Upper lobe of left lung (tissue), 6 donors: ENCODE measurements at regions not wholly inside any gene's neighbourhood (a gene's known extent, or its start where the extent isn't known, plus 50 kb on each side); places are given as distances from the start of the nearest gene placed in this dataset.

ENCODE experiments used
- ATAC-seq, 2 donors: fragments of 200-7000 bp; cut with Tn5 transposase; one replicate each; pipeline ENCODE4 v1.9.1; 2022; ENCODE audit warnings: mild to moderate bottlenecking in 2 of 2, moderate library complexity in 2 of 2; ENCODE audit not compliant: low FRiP score in 2 of 2
- DNase-seq, 2 donors: peaks; one replicate each; pipeline ENCODE4 v3.0.0-alpha.2; 2019 to 2020
- H3K27ac ChIP-seq, 4 donors: fragments of 200-600 bp; sonication (generic); one replicate each; pipeline ENCODE4 v1.5.1; 2016 to 2019
- H3K27me3 ChIP-seq, 4 donors: fragments of 200-600 bp; sonication (generic); one replicate each; pipeline ENCODE4 v1.5.1; 2017 to 2019
- H3K36me3 ChIP-seq, 4 donors: fragments of 200-600 bp; sonication (generic); one replicate each; pipeline ENCODE4 v1.5.1; 2016 to 2019
- H3K4me1 ChIP-seq, 4 donors: fragments of 200-600 bp; sonication (generic); one replicate each; pipeline ENCODE4 v1.5.1; 2018 to 2019
- H3K4me3 ChIP-seq, 4 donors: fragments of 200-600 bp; sonication (generic); one replicate each; pipeline ENCODE4 v1.5.1; 2017 to 2019; ENCODE audit warnings: mild to moderate bottlenecking in 2 of 4, moderate library complexity in 1 of 4
- H3K9me3 ChIP-seq, 4 donors: fragments of 200-600 bp; sonication (generic); one replicate each; pipeline ENCODE4 v1.5.1; 2018 to 2019
- EP300 ChIP-seq, 4 donors: sonication (generic); formaldehyde crosslinking; IDR thresholded peaks; one replicate each; pipeline ENCODE4 v1.5.1; 2017; ENCODE audit warnings: antibody characterized with exemption in 4 of 4, control low read depth in 2 of 4
- POLR2A ChIP-seq, 4 donors: fragments of 450-650 bp; IDR thresholded peaks; one replicate each; pipeline ENCODE4 v1.5.1; 2016 to 2017; ENCODE audit warnings: antibody characterized with exemption in 4 of 4, mild to moderate bottlenecking in 2 of 4
- POLR2AphosphoS5 ChIP-seq, 2 donors: sonication (generic); formaldehyde crosslinking; IDR thresholded peaks; one replicate each; pipeline ENCODE4 v1.5.1; 2017; ENCODE audit warnings: antibody characterized with exemption in 2 of 2
- WGBS, 2 donors: methylation state at CpG; one replicate each; pipeline ENCODE4 v1.1.5; 2017 to 2018; 5-methylcytosine and 5-hydroxymethylcytosine counted together
- TF ChIP-seq, protein P1 (sequence below), 6 experiments: fragments of 450-650 bp in 4 of 6; fragments of 200-600 bp in 2 of 6; sonication (generic) in 2 of 6; IDR thresholded peaks; one replicate each; pipeline ENCODE4 v1.5.1; 2016 to 2019; ENCODE audit warnings: antibody characterized with exemption in 6 of 6
- donor health status: DM: no; HTN: no; CAD: no; lungs with moderate emphysema.
- donor health status: DM: no; HTN: yes; CAD: no; lungs with severe emphysema.

GRCh38 chr18:70457788-70458187, 168.9 kb downstream of the SOCS6 start:
- TF ChIP-seq POLR2AphosphoS5 (IDR thresholded peaks at IDR 0.05) (no peak), EP300 (IDR thresholded peaks at IDR 0.05) (no peak), POLR2A (IDR thresholded peaks at IDR 0.05) (no peak)
- TF ChIP-seq, protein P1, sequence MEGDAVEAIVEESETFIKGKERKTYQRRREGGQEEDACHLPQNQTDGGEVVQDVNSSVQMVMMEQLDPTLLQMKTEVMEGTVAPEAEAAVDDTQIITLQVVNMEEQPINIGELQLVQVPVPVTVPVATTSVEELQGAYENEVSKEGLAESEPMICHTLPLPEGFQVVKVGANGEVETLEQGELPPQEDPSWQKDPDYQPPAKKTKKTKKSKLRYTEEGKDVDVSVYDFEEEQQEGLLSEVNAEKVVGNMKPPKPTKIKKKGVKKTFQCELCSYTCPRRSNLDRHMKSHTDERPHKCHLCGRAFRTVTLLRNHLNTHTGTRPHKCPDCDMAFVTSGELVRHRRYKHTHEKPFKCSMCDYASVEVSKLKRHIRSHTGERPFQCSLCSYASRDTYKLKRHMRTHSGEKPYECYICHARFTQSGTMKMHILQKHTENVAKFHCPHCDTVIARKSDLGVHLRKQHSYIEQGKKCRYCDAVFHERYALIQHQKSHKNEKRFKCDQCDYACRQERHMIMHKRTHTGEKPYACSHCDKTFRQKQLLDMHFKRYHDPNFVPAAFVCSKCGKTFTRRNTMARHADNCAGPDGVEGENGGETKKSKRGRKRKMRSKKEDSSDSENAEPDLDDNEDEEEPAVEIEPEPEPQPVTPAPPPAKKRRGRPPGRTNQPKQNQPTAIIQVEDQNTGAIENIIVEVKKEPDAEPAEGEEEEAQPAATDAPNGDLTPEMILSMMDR (IDR thresholded peaks at IDR 0.05) = no peak
- no peak for ATAC-seq
- Histone ChIP-seq H3K4me3 (no peak overlapping the region), H3K27ac (no peak overlapping the region), H3K4me1 (no peaks in the 10 kb centered on the region), H3K27me3 (no peaks in the 10 kb centered on the region), H3K36me3 (no peaks in the 10 kb centered on the region), H3K9me3 (no peaks in the 10 kb centered on the region)
- no peak for DNase-seq
- 82 to 94% methylated on average over 3 of the region's 3 CpGs for WGBS, 2 donors

GRCh38 chr18:70457223-70457622, 168.4 kb downstream of the SOCS6 start:
- Histone ChIP-seq H3K27ac (no peak overlapping the region), H3K4me1 (no peaks in the 10 kb centered on the region), H3K9me3 (no peaks in the 10 kb centered on the region), H3K27me3 (no peaks in the 10 kb centered on the region), H3K36me3 (no peaks in the 10 kb centered on the region), H3K4me3 (no peak overlapping the region)
- ATAC-seq (no peak), DNase-seq (no peak)
- 54 to 84% methylated on average over 2 to 3 of the region's 3 CpGs for WGBS, 2 donors
- TF ChIP-seq EP300 (IDR thresholded peaks at IDR 0.05) = no peak
- TF ChIP-seq POLR2AphosphoS5 (IDR thresholded peaks at IDR 0.05) = no peak
- TF ChIP-seq, protein P1 (IDR thresholded peaks at IDR 0.05) = no peak
- TF ChIP-seq POLR2A (IDR thresholded peaks at IDR 0.05) = no peak

DNA sequence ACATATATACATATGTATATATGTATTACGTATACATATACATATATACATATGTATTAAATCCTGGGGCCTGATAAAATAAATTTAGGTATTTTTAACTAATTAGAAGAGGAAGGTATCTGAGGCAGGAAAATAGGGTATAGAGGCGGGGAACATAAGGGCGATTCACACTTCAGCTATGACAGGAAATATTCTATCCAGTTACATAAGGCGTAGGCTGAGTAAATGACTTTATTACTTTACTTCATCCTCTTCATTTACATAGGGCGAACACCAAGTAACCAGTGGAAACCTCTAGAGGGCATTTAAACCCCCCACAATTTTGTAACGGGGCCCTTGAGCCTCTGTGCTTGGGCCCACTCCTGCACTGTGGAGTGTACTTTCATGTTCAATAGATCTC, 167.5 kb downstream of the SOCS6 start:
- no peaks in the 10 kb centered on the region for H3K4me1 ChIP-seq
- H3K4me3 ChIP-seq = no peak overlapping the region
- no peaks in the 10 kb centered on the region for H3K36me3 ChIP-seq
- no peaks in the 10 kb centered on the region for H3K27me3 ChIP-seq
- TF ChIP-seq EP300 (IDR thresholded peaks at IDR 0.05) (no peak), POLR2A (IDR thresholded peaks at IDR 0.05) (no peak), POLR2AphosphoS5 (IDR thresholded peaks at IDR 0.05) (no peak)
- TF ChIP-seq, protein P1 (IDR thresholded peaks at IDR 0.05) = no peak
- 66 to 67% methylated on average over 6 of the region's 6 CpGs for WGBS, 2 donors
- no peaks in the 10 kb centered on the region for H3K9me3 ChIP-seq
- DNase-seq = no peak
- H3K27ac ChIP-seq = no peak overlapping the region
- no peak for ATAC-seq

- TF ChIP-seq, protein P1 (IDR thresholded peaks at IDR 0.05) = no peak
- TF ChIP-seq POLR2AphosphoS5 (IDR thresholded peaks at IDR 0.05) (no peak), POLR2A (IDR thresholded peaks at IDR 0.05) (no peak)
- H3K36me3 ChIP-seq = no peaks in the 10 kb centered on the region
- 72 to 82% methylated on average over 2 of the region's 2 CpGs for WGBS, 2 donors
- H3K27me3 ChIP-seq = no peaks in the 10 kb centered on the region
- H3K9me3 ChIP-seq = no peaks in the 10 kb centered on the region
- ATAC-seq = no peak
- no peak overlapping the region for H3K4me3 ChIP-seq
- no peak overlapping the region for H3K27ac ChIP-seq
- DNase-seq = no peak
- H3K4me1 ChIP-seq = no peaks in the 10 kb centered on the region
These were observed 166.9 kb downstream of the SOCS6 start for GRCh38 chr18:70455731-70456130.

DNA sequence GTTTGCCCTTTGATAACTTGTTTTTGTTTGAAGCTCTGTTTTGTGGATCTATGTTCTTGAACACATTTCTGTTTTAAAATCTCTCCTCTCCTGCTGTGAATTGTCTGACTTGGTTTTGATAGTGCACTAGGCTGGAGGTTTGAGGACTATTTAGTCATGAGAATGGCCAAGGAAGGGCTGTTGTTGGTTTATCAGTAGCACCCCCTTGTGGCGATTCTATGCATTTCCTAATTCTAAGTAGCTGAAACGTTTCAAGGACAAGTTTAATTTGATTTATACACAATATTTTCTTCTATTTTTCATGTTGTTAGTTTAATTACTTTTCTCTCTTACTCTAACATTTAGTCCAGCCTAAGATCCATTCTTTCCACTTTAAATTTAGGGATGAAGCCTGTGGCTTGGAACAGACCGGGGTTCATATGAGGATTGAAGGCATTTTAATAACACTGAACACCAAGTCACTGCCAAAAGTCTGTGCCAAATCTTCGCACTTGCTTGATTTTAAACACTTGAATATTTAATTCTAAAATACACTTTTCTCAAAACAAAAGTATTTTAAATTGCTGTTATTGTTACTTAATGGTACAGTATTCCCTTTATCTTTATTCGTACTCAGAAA, 166.0 kb downstream of the SOCS6 start:
- 39 to 44% methylated on average over 5 of the region's 5 CpGs for WGBS, 2 donors
- ATAC-seq = peak in 1 of 2 donors; percentile 72
- no peak for DNase-seq

More for the DNA sequence above, 166.0 kb downstream of the SOCS6 start:
- H3K36me3 ChIP-seq = no peaks in the 10 kb centered on the region
- no peak overlapping the region for H3K4me3 ChIP-seq
- no peak overlapping the region for H3K27ac ChIP-seq
- no peaks in the 10 kb centered on the region for H3K9me3 ChIP-seq
- no peaks in the 10 kb centered on the region for H3K27me3 ChIP-seq
- H3K4me1 ChIP-seq = no peaks in the 10 kb centered on the region
- TF ChIP-seq, protein P1 (IDR thresholded peaks at IDR 0.05) = peak; percentile 59 to 75 (median 66)
- TF ChIP-seq EP300 (IDR thresholded peaks at IDR 0.05) = no peak
